Urinary bladder (tissue), 3 donors: ENCODE measurements at regions not wholly inside any gene's neighbourhood (a gene's known extent, or its start where the extent isn't known, plus 50 kb on each side); places are given as distances from the start of the nearest gene placed in this dataset.

Experiments
- DNase-seq: peaks from one replicate; pipeline ENCODE4 v3.0.0-alpha.2; 2015; ENCODE audit errors: extremely low spot score
- H3K27ac ChIP-seq: one replicate; pipeline ENCODE4 v1.5.1; 2013; ENCODE audit warnings: low read depth, mild to moderate bottlenecking, moderate library complexity
- H3K36me3 ChIP-seq: one replicate; pipeline ENCODE4 v1.6.1; 2013; ENCODE audit warnings: mild to moderate bottlenecking, moderate library complexity; ENCODE audit not compliant: insufficient read depth
- H3K4me1 ChIP-seq: one replicate; pipeline ENCODE4 v1.6.1; 2013; ENCODE audit warnings: mild to moderate bottlenecking, moderate library complexity; ENCODE audit not compliant: insufficient read depth
- H3K4me3 ChIP-seq: one replicate; pipeline ENCODE4 v1.5.1; 2013; ENCODE audit warnings: low read depth, low read length
- WGBS: extraction: QIAGEN DNeasy Blood & Tissue Kit; methylation state at CpG from one replicate; pipeline ENCODE4 v1.1.7; 2013; 5-methylcytosine and 5-hydroxymethylcytosine counted together
- donor health status: healthy with polysubstance abuse.
- donor health status: healthy.

- no peaks in the 10 kb centered on the region for H3K4me1 ChIP-seq
- H3K27ac ChIP-seq: no peak overlapping the region
- no peaks in the 10 kb centered on the region for H3K36me3 ChIP-seq
- DNase-seq: no peak
- WGBS: 88% methylated on average over 12 of the region's 12 CpGs
- no peak overlapping the region for H3K4me3 ChIP-seq
These were observed 703.0 kb downstream of the ARAP2 start for GRCh38 chr4:35541146-35541887.

GRCh38 chr4:35541888-35542213, 702.5 kb downstream of the ARAP2 start:
- H3K27ac ChIP-seq: no peak overlapping the region
- no peak for DNase-seq
- WGBS: 88% methylated on average over 5 of the region's 5 CpGs
- no peaks in the 10 kb centered on the region for H3K4me1 ChIP-seq
- no peak overlapping the region for H3K4me3 ChIP-seq
- H3K36me3 ChIP-seq: no peaks in the 10 kb centered on the region

GRCh38 chr4:35548921-35549320, 695.4 kb downstream of the ARAP2 start:
- DNase-seq: no peak
- Histone ChIP-seq H3K27ac (no peak overlapping the region), H3K36me3 (no peaks in the 10 kb centered on the region), H3K4me3 (no peak overlapping the region), H3K4me1 (no peaks in the 10 kb centered on the region)
- 80% methylated on average over 3 of the region's 3 CpGs for whole genome bisulfite sequencing

- no peaks in the 10 kb centered on the region for H3K36me3 ChIP-seq
- 65% methylated on average over 1 of the region's 1 CpG for WGBS
- DNase-seq: no peak
These were observed 687.9 kb downstream of the ARAP2 start for GRCh38 chr4:35556387-35556786.

GRCh38 chr4:35559559-35560365, 684.6 kb downstream of the ARAP2 start:
- no peak overlapping the region for H3K27ac ChIP-seq

More at GRCh38 chr4:35556387-35556786, 687.9 kb downstream of the ARAP2 start:
- Histone ChIP-seq H3K27ac (no peak overlapping the region), H3K4me3 (no peak overlapping the region), H3K4me1 (no peaks in the 10 kb centered on the region)

GRCh38 chr4:35562861-35563260, 681.5 kb downstream of the ARAP2 start:
- Histone ChIP-seq H3K4me1 (no peaks in the 10 kb centered on the region), H3K27ac (no peak overlapping the region)
- no peak for DNase-seq

More at GRCh38 chr4:35559559-35560365, 684.6 kb downstream of the ARAP2 start:
- Histone ChIP-seq H3K36me3 (no peaks in the 10 kb centered on the region), H3K4me1 (no peaks in the 10 kb centered on the region), H3K4me3 (no peak overlapping the region)
- DNase-seq: no peak
- WGBS: 94% methylated on average over 19 of the region's 19 CpGs

GRCh38 chr4:35565640-35566039, 678.7 kb downstream of the ARAP2 start:
- no peak for DNase-seq
- Histone ChIP-seq H3K4me1 (no peaks in the 10 kb centered on the region), H3K4me3 (no peak overlapping the region), H3K27ac (no peak overlapping the region), H3K36me3 (no peaks in the 10 kb centered on the region)
- 89% methylated on average over 3 of the region's 3 CpGs for WGBS

More at GRCh38 chr4:35562861-35563260, 681.5 kb downstream of the ARAP2 start:
- 17% methylated on average over 2 of the region's 2 CpGs for WGBS
- Histone ChIP-seq H3K4me3 (no peak overlapping the region), H3K36me3 (no peaks in the 10 kb centered on the region)

- H3K27ac ChIP-seq: no peak overlapping the region
- no peaks in the 10 kb centered on the region for H3K36me3 ChIP-seq
- no peaks in the 10 kb centered on the region for H3K4me1 ChIP-seq
- no peak for DNase-seq
- H3K4me3 ChIP-seq: no peak overlapping the region
These were observed 653.3 kb downstream of the ARAP2 start for GRCh38 chr4:35591035-35591434.

GRCh38 chr4:35604252-35604651, 640.1 kb downstream of the ARAP2 start:
- Histone ChIP-seq H3K4me3 (no peak overlapping the region), H3K4me1 (no peaks in the 10 kb centered on the region), H3K36me3 (no peaks in the 10 kb centered on the region), H3K27ac (no peak overlapping the region)
- WGBS: 83% methylated on average over 3 of the region's 3 CpGs
- DNase-seq: no peak

- WGBS: 77% methylated on average over 1 of the region's 1 CpG
- H3K36me3 ChIP-seq: no peaks in the 10 kb centered on the region
- H3K4me1 ChIP-seq: no peaks in the 10 kb centered on the region
- no peak overlapping the region for H3K4me3 ChIP-seq
- DNase-seq: no peak
- no peak overlapping the region for H3K27ac ChIP-seq
These were observed 639.6 kb downstream of the ARAP2 start for GRCh38 chr4:35604724-35605123.

- Histone ChIP-seq H3K4me3 (no peak overlapping the region), H3K27ac (no peak overlapping the region), H3K4me1 (no peaks in the 10 kb centered on the region), H3K36me3 (no peaks in the 10 kb centered on the region)
- DNase-seq: no peak
These were observed 636.1 kb downstream of the ARAP2 start for GRCh38 chr4:35608205-35608604.

- 52% methylated on average over 2 of the region's 2 CpGs for WGBS
- H3K4me1 ChIP-seq: no peaks in the 10 kb centered on the region
- H3K36me3 ChIP-seq: no peaks in the 10 kb centered on the region
- no peak overlapping the region for H3K4me3 ChIP-seq
- DNase-seq: no peak
- no peak overlapping the region for H3K27ac ChIP-seq
These were observed 630.2 kb downstream of the ARAP2 start for GRCh38 chr4:35614120-35614519.

- H3K4me1 ChIP-seq: no peaks in the 10 kb centered on the region
- H3K27ac ChIP-seq: no peak overlapping the region
- H3K4me3 ChIP-seq: no peak overlapping the region
- DNase-seq: no peak
- 75% methylated on average over 3 of the region's 3 CpGs for WGBS
- H3K36me3 ChIP-seq: no peaks in the 10 kb centered on the region
These were observed 604.4 kb downstream of the ARAP2 start for GRCh38 chr4:35639929-35640328.

- Histone ChIP-seq H3K27ac (no peak overlapping the region), H3K36me3 (no peaks in the 10 kb centered on the region), H3K4me3 (no peak overlapping the region), H3K4me1 (no peaks in the 10 kb centered on the region)
- DNase-seq: no peak
These were observed 600.7 kb downstream of the ARAP2 start for GRCh38 chr4:35643661-35644060.
